NCI-H146 treated with DMSO at 0.1 percent for 48 hours (cell line): ENCODE measurements at regions not wholly inside any gene's neighbourhood (a gene's known extent, or its start where the extent isn't known, plus 50 kb on each side); places are given as distances from the start of the nearest gene placed in this dataset.
"Not testable (repeated sequence)": the region's sequence is repeated elsewhere in the genome, so short reads cannot be mapped to it uniquely, and the experiment has no call there.

Experiments
- DNase-seq: peaks from one replicate; lab custom pipeline; 2025; ENCODE audit not compliant: unreplicated experiment; lab: John Stamatoyannopoulos, UW

DNA sequence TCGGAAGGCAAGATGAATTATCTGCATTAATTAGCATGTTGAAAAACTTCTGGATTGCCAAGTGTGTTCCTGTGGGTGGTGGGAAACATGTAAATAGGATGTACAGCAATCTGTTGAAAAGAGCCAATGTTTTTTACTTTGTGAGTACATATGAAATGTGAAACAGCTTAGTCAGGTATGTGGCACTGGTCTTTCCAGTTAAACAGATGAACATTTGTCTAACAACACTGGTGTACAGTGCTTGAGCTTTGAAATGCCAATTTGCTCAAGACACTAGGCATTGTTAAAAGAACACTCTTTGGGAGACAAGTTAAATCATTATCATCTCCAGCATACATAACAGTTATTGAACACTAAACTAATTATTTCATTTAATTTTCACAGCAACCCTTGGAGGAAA, 107.3 kb upstream of the SLC24A2 start:
- no peak for DNase-seq

- not testable (repeated sequence) for DNase-seq
Observed at GRCh38 chr9:19895578-19895977, 106.7 kb upstream of the SLC24A2 start.

DNA sequence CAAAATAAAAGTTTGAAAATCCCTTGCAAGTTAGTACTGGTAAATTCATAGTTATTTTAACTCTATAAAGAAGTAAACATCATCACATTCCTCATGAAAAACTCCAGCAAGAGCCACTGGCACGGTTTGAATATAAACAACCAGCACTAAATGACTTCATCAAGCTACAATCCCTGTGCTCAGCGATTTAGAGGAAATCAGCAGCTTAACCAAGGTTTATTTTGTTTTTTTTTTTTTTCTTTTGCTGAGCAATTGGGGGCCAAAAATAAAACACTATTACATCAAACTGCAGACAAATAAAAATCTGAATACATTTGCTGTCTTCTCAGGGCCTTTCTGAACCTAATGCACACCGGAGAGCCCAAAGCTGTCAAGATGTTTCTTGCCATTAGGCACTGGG, 106.2 kb upstream of the SLC24A2 start:
- no peak for DNase-seq

DNA sequence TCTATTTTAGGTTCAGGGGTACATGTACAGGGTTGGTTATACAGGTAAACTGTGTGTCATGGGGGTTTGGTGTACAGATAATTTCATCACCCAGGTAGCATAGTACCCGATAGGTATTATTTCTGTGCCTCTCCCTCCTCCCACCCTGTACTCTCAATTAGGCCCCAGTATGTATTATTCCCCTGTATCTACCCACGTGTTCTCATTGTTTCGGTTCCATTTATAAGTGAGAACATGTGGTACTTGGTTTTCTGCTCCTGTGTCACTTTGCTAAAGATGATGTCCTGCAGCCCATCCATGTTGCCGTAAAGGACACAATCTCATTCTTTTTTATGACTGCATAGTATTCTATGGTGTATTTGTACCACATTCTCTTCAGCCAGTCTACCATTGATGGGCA, 96.8 kb upstream of the SLC24A2 start:
- DNase-seq, result no peak

DNA sequence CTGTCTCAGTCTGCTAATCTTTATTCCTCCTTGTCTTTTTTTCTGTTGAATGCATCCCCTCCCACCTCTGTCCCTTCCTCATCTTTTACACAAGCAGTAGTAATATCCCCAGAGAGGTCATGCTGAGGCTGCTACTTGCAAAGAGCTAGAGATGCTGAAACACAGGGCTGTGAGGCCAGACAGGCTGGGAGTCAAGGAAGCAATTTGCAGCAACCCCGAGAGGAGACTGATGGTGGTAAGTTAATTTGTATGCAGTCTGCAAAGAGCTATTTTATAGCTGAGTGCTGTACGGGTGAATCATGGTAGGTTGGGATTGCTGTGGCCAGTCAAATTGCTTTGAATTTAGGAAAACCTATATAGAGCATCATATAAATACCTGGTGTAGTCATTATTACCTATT, 90.2 kb upstream of the SLC24A2 start:
- DNase-seq, result no peak

GRCh38 chr9:19876569-19877316, 87.9 kb upstream of the SLC24A2 start:
- no peak for DNase-seq

GRCh38 chr9:19875291-19875920, 86.6 kb upstream of the SLC24A2 start:
- no peak for DNase-seq

DNA sequence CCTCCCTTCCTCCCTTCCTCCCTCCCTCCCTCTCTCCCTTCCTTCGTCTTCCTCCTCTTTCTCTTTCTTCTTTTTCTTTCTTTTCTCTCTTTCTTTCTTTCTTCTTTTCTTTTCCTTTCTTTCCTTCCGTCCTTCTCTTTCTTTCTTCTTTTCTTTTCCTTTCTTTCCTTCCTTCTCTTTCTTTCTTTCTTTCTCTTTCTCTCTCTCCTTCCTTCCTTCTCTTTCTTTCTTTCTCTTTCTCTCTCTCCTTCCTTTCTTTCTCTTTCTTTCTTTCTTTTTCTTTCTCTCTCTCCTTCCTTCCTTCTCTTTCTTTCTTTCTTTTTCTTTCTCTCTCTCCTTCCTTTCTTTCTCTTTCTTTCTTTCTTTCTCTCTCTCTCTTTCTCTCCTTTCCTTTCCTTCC, 84.4 kb upstream of the SLC24A2 start:
- not testable (repeated sequence) for DNase-seq

DNA sequence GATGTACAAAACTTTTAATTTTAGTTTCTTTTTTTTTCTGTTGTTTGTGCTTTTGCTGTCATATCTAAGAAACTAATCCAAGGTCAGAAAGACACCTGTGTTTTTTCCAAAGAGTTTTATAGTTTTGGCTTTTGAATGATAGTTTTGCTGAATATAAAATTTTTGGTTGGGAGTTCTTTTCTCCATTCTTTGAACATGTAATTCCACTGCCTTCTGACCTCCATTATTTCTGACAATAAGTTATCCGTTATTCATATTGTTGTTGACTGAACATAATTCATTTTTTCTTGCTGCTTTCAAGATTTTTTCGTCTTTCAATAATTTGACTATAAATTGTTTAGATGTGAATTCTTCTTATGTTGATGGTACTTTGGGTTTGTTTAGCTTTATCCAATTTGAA, 82.2 kb upstream of the SLC24A2 start:
- no peak for DNase-seq

DNA sequence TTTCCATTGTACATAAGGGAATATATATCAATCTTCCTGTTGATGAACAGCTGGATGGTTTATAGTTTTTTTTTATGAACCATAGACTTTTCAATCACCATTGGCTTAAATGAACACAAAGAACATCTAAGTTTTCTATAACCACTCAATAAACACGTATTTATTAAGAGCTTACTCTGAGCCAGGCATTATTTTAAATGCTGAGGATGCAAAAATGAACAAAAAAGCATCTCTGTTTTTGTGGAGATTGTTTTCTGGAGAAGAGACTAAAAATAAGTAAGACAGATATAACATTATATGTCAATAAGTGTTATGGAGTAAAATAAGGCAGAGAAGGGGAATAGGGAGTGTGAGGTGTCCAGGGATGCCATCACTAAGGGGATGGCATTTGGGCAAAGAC, 52.1 kb upstream of the SLC24A2 start:
- DNase-seq, result no peak
